Kidney (tissue), 13 donors: ENCODE measurements at regions not wholly inside any gene's neighbourhood (a gene's known extent, or its start where the extent isn't known, plus 50 kb on each side); places are given as distances from the start of the nearest gene placed in this dataset.
A peak's percentile ranks its signal among the peaks of the same experiment; 100 is the strongest.

Source experiments
- DNase-seq, 5 donors: peaks; one replicate each; pipeline ENCODE4 v3.0.0-alpha.2; 2013 to 2020
- FAIRE-seq: peaks from 2 replicates; lab custom pipeline; 2012; peaks lifted over from hg19 to GRCh38; lab: Jason Lieb, UNC
- H3K27ac ChIP-seq, 2 donors: one replicate each; pipeline ENCODE4 v1.7.0; 2013; ENCODE audit warnings: low read depth in 2 of 2, low read length in 2 of 2, inconsistent platforms in 1 of 2
- H3K27me3 ChIP-seq: one replicate; pipeline ENCODE4 v1.7.1; 2013; ENCODE audit warnings: low read length, inconsistent platforms; ENCODE audit not compliant: control insufficient read depth, insufficient read depth
- H3K36me3 ChIP-seq, 3 donors: one replicate each; pipeline versions ENCODE4 v1.7.0 to v1.7.1; 2013; ENCODE audit warnings: low read length in 3 of 3, control low read depth in 1 of 3, inconsistent platforms in 1 of 3; ENCODE audit not compliant: insufficient read depth in 3 of 3, control insufficient read depth in 2 of 3
- H3K4me1 ChIP-seq, 3 donors: one replicate each; pipeline versions ENCODE4 v1.7.0 to v1.7.1; 2013; ENCODE audit warnings: low read length in 3 of 3, inconsistent platforms in 1 of 3, low read depth in 1 of 3; ENCODE audit not compliant: control insufficient read depth in 2 of 3, insufficient read depth in 2 of 3
- H3K4me3 ChIP-seq, 3 donors: one replicate each; pipeline versions ENCODE4 v1.7.0 to v1.8.1; 2013; ENCODE audit warnings: low read length in 3 of 3, control low read depth in 1 of 3, inconsistent platforms in 1 of 3
- H3K9ac ChIP-seq, 3 donors: one replicate each; pipeline versions ENCODE4 v1.7.0 to v1.7.1; 2013; ENCODE audit warnings: low read length in 3 of 3, control low read depth in 1 of 3, inconsistent platforms in 1 of 3
- H3K9me3 ChIP-seq, 3 donors: one replicate each; pipeline versions ENCODE4 v1.7.0 to v1.7.1; 2013; ENCODE audit warnings: low read length in 3 of 3, control low read depth in 1 of 3, inconsistent platforms in 1 of 3; ENCODE audit not compliant: control insufficient read depth in 2 of 3, insufficient read depth in 1 of 3
- CTCF ChIP-seq: IDR thresholded peaks from 3 replicates; pipeline ENCODE4 v1.5.1; 2012; ENCODE audit warnings: mild to moderate bottlenecking, moderate library complexity, borderline replicate concordance; ENCODE audit not compliant: insufficient read depth; ENCODE audit errors: extremely low read depth
- intact Hi-C: fragments of 100-400 bp; cut with DNase I; formaldehyde crosslinking; loops from one replicate; pipeline ENCODE4 v1.11.1; 2022
- donor health status: control.
- donor health status: control.
- donor health status: control.
- donor health status: control.
- donor health status: control.
- donor health status: DM: yes; HTN: yes; CAD: no.
- donor health status: Normal renal cell carcinoma (clear cell type).

DNA sequence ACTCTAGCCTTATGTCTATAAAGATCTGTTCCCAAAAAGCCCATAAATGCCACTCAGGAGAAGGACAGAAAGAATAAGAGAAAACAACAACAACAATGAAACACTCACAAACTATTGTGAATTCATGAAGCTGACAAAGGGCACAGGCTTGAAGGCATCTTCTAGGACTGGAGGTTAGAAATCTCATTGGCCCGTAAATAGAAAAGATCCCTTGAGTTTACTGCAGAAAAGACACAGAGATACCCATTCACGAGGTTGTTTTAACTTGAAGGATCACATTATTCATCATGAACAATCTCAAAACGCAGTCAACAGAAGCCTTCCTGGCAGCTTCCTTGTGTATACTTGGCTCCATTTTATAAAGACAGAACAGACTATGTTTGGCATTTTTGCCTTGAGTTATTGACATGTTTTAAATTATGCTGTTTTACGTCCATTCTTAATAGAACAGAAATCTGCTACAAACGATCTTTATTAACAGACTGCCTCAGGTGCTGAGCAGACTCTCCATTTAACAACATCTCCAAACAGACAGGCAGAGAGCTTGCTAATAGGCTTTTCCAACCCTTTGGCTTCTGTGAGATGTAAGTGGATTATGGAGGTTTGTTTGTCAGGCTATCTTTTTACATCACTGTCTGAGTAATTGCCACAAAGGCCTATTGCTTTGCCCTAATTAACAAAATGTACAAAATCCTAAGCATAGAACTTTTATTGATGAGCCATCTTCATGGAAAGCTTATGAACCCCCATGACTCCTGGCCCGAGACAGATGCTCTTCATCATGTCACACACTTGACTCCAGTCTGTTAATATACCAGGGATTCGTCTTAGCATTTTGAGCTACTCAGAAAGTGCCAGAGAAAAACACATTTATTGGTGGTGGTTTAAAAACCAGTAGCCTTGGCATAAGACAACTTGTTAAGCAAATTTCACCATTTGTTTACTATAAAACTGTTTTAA, 735.3 kb upstream of the ZNF608 start:
- Histone ChIP-seq H3K27ac (no peak overlapping the region), H3K9ac (no peak overlapping the region), H3K36me3 (no peaks in the 10 kb centered on the region), H3K4me1 (peaks cover 0 to 14% (median 4%) of the 10 kb centered on the region in 3 donors), H3K4me3 (no peak overlapping the region), H3K9me3 (no peaks in the 10 kb centered on the region), H3K27me3 (no peaks in the 10 kb centered on the region)
- intact Hi-C loops: no loop called here
- no peak for TF ChIP-seq CTCF
- FAIRE-seq (no peak), DNase-seq (no peak)

DNA sequence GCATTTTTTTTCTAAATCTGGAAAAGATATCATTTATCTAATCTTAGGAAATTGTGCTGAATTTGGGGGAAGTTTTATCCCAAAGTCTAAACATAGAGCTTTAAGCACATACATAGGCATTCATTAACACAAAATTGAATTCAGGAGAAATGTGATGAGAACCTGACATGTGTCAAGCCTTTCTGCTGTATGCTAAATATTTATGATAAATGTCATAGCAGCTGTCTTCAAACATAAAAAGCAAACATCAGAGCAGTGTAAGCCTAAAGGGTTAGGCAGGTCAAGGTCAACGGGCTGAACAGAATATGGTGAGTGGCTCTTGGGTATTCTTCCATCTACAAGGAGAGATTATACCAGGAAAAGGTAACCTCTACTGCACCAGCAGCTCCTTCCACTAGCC, 737.2 kb upstream of the ZNF608 start:
- TF ChIP-seq CTCF: no peak

GRCh38 chr5:125484272-125484741, 737.9 kb upstream of the ZNF608 start:
- peak overlapping the region in 1 of 3 donors; percentile 41 for H3K4me3 ChIP-seq
- H3K27me3 ChIP-seq: no peaks in the 10 kb centered on the region
- DNase-seq (peak in 3 of 5 donors; percentile 24 to 65 (median 56)), FAIRE-seq (peak; percentile 42)
- H3K9ac ChIP-seq: peak overlapping the region in 1 of 3 donors; percentile 41
- H3K36me3 ChIP-seq: no peaks in the 10 kb centered on the region
- H3K27ac ChIP-seq: no peak overlapping the region
- intact Hi-C loops: no loop called here
- no peak for TF ChIP-seq CTCF
- peaks cover 0 to 14% (median 4%) of the 10 kb centered on the region in 3 donors for H3K4me1 ChIP-seq
- H3K9me3 ChIP-seq: no peaks in the 10 kb centered on the region

More for the DNA sequence above, 737.2 kb upstream of the ZNF608 start:
- Histone ChIP-seq H3K9me3 (no peaks in the 10 kb centered on the region), H3K4me1 (peaks cover 0 to 14% (median 4%) of the 10 kb centered on the region in 3 donors), H3K9ac (no peak overlapping the region), H3K4me3 (no peak overlapping the region), H3K27ac (no peak overlapping the region), H3K36me3 (no peaks in the 10 kb centered on the region), H3K27me3 (no peaks in the 10 kb centered on the region)
- no peak for DNase-seq
- no peak for FAIRE-seq
- intact Hi-C loops: no loop called here
